ENCODE measurements at regions not wholly inside any gene's neighbourhood (a gene's known extent, or its start where the extent isn't known, plus 50 kb on each side); places are given as distances from the start of the nearest gene placed in this dataset.

DNA sequence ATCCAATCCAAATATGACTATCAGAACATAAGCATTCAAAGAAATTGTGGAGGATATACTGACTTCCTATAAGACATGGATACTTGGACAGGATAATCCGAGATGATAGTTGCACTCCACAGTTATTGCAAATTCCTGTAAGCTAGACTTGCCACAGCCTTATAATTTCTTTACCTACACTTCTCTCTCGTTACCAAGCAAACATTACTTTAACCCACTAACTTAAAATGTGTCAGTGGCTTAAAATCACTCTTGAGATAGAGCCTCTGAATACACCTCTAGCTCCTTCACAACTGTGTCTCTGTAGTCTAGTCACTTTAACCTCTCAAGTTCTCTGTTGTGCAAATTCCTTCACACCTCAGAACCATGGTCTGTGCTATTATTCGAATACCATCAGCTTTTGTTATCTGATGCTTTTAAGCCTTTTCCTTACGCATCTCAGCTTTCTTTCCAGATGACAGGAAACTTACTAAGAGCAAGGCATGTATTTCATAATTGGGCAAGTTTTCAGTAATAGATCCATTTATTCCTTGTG is 474.9 kb upstream of the MIR17HG start:
- Histone ChIP-seq H3K36me3 (no peaks in the 10 kb centered on the region), H3K9me3 (no peaks in the 10 kb centered on the region), H3K27ac (no peak overlapping the region), H3K4me3 (no peak overlapping the region), H3K27me3 (no peaks in the 10 kb centered on the region), H3K4me1 (peaks cover 0 to 4% (median 0%) of the 10 kb centered on the region in 4 donors)
- WGBS, 2 donors (ENCODE audit: low coverage in 1 of 2): 67 to 73% methylated on average over 4 of the region's 4 CpGs
- in situ Hi-C loops (cut with MboI; ENCODE audit: low pct_ligation_motif_present in 1 of 4, low pct_unique_long_range_greater_than_20kb in 1 of 4, low sequenced_read_pairs in 3 of 4) (no loop called here), intact Hi-C loops (cut with DNase I; ENCODE audit: low total_unique reads) (no loop called here)
- DNase-seq: no peak
- TF ChIP-seq, protein P1, sequence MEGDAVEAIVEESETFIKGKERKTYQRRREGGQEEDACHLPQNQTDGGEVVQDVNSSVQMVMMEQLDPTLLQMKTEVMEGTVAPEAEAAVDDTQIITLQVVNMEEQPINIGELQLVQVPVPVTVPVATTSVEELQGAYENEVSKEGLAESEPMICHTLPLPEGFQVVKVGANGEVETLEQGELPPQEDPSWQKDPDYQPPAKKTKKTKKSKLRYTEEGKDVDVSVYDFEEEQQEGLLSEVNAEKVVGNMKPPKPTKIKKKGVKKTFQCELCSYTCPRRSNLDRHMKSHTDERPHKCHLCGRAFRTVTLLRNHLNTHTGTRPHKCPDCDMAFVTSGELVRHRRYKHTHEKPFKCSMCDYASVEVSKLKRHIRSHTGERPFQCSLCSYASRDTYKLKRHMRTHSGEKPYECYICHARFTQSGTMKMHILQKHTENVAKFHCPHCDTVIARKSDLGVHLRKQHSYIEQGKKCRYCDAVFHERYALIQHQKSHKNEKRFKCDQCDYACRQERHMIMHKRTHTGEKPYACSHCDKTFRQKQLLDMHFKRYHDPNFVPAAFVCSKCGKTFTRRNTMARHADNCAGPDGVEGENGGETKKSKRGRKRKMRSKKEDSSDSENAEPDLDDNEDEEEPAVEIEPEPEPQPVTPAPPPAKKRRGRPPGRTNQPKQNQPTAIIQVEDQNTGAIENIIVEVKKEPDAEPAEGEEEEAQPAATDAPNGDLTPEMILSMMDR (IDR thresholded peaks at IDR 0.05): no peak
- no peak for TF ChIP-seq POLR2AphosphoS5 (IDR thresholded peaks at IDR 0.05)
- TF ChIP-seq POLR2A (IDR thresholded peaks at IDR 0.05): no peak
- TF ChIP-seq EP300 (IDR thresholded peaks at IDR 0.05; ENCODE audit: low read depth): no peak

DNA sequence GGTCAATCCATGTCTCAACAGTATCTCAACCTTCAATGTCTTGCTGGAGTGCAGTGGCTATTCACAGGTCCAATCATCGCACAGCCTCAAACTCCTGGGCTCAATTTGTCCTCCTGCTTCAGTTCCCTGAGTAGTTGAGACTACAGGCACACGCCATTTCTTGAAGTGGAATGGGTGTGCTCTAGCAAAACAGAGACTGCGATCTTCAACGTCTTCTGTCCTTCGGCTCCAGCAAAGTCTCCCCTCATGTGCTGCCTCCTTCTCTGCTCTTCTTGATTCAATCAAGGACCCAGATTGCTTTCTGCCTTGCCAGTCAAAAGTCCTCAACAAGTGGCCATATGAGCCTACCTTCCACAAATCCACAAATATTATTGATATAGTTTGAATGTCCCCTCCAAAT is 466.7 kb upstream of the MIR17HG start:
- in situ Hi-C loops (cut with MboI; ENCODE audit: low pct_ligation_motif_present in 1 of 4, low pct_unique_long_range_greater_than_20kb in 1 of 4, low sequenced_read_pairs in 3 of 4) (no loop called here), intact Hi-C loops (cut with DNase I; ENCODE audit: low total_unique reads) (no loop called here)
- Histone ChIP-seq H3K4me1 (no peaks in the 10 kb centered on the region), H3K4me3 (no peak overlapping the region), H3K9me3 (no peaks in the 10 kb centered on the region), H3K36me3 (no peaks in the 10 kb centered on the region), H3K27me3 (no peaks in the 10 kb centered on the region), H3K27ac (no peak overlapping the region)
- 80 to 94% methylated on average over 1 to 5 of the region's 5 CpGs for WGBS, 2 donors (ENCODE audit: low coverage in 1 of 2)
- TF ChIP-seq POLR2AphosphoS5 (IDR thresholded peaks at IDR 0.05) (no peak), EP300 (IDR thresholded peaks at IDR 0.05; ENCODE audit: low read depth) (no peak), POLR2A (IDR thresholded peaks at IDR 0.05) (no peak)
- TF ChIP-seq, protein P1 (IDR thresholded peaks at IDR 0.05): no peak
- DNase-seq: no peak

DNA sequence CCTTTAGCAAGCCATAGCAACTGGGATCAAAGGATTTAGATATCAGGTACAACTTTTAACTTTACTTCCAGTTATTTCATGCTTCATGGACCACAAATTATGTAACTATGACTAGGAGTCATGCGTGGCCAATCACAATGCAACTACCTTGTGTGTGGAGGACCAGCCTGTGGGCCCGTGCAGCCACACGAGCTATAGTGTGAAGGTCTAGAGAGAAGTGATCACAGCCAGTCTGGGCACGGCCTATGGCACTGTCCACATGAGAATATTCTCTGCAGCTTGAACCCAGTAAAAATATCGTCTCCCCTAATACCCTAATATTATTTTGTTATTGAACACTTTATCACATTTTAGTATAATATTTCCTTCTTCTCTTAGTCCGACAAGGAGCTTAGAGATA is 464.9 kb upstream of the MIR17HG start:
- WGBS, 2 donors (ENCODE audit: low coverage in 1 of 2): 86 to 95% methylated on average over 6 of the region's 6 CpGs

DNA sequence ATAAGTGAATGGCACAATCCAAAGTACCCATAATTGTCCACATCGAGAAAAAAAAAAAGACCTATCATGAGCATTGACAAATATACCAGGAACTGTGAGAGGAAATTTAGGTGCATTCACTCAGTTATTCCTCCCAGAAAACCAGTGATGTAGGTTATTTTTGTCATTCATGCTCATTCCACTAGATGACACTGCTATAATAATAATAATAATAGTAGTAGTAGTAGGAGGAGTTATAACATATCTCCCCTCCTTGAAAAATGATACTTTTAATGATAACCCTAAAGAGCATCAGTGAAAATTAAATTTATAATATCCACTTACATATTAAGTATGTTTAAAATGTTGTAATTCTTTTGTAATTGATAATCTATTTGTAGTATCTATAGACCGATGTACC is 463.9 kb upstream of the MIR17HG start:
- H3K4me3 ChIP-seq: no peak overlapping the region
- intact Hi-C loops (cut with DNase I; ENCODE audit: low total_unique reads): no loop called here
- no peaks in the 10 kb centered on the region for H3K9me3 ChIP-seq
- DNase-seq: no peak
- H3K4me1 ChIP-seq: no peaks in the 10 kb centered on the region
- no peaks in the 10 kb centered on the region for H3K27me3 ChIP-seq
- in situ Hi-C loops (cut with MboI; ENCODE audit: low pct_ligation_motif_present in 1 of 4, low pct_unique_long_range_greater_than_20kb in 1 of 4, low sequenced_read_pairs in 3 of 4): no loop called here
- WGBS, 2 donors (ENCODE audit: low coverage in 1 of 2): 73 to 81% methylated on average over 2 of the region's 2 CpGs
- H3K36me3 ChIP-seq: no peaks in the 10 kb centered on the region
- no peak overlapping the region for H3K27ac ChIP-seq
- TF ChIP-seq POLR2A (IDR thresholded peaks at IDR 0.05): no peak
- TF ChIP-seq EP300 (IDR thresholded peaks at IDR 0.05; ENCODE audit: low read depth): no peak

More for the DNA sequence above, 464.9 kb upstream of the MIR17HG start:
- Histone ChIP-seq H3K27me3 (no peaks in the 10 kb centered on the region), H3K4me1 (no peaks in the 10 kb centered on the region), H3K4me3 (no peak overlapping the region), H3K27ac (no peak overlapping the region), H3K9me3 (no peaks in the 10 kb centered on the region), H3K36me3 (no peaks in the 10 kb centered on the region)
- in situ Hi-C loops (cut with MboI; ENCODE audit: low pct_ligation_motif_present in 1 of 4, low pct_unique_long_range_greater_than_20kb in 1 of 4, low sequenced_read_pairs in 3 of 4) (no loop called here), intact Hi-C loops (cut with DNase I; ENCODE audit: low total_unique reads) (no loop called here)
- no peak for TF ChIP-seq POLR2A (IDR thresholded peaks at IDR 0.05)
- no peak for TF ChIP-seq POLR2AphosphoS5 (IDR thresholded peaks at IDR 0.05)
- TF ChIP-seq, protein P1 (IDR thresholded peaks at IDR 0.05): no peak
- no peak for TF ChIP-seq EP300 (IDR thresholded peaks at IDR 0.05; ENCODE audit: low read depth)
- DNase-seq: no peak

DNA sequence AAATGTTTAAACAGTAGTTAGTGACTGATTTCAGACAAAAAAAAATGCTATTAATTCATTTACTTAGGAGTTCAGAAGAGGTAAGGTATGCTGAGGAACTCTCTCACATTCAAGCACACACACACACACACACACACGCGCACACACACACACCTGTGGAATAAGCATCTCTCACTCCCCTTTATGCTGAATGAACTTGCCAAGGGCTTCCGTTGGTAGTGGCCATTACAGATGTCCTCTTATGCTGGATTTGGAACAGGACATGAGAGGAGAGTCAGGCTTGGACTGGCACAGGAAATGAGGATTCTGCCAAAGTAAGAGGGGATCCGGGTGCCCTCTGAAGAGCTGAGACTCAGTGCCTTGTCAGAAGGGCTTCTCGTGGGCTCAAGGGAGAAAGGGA is 463.4 kb upstream of the MIR17HG start:
- in situ Hi-C loops (cut with MboI; ENCODE audit: low pct_ligation_motif_present in 1 of 4, low pct_unique_long_range_greater_than_20kb in 1 of 4, low sequenced_read_pairs in 3 of 4): no loop called here
- TF ChIP-seq POLR2A (IDR thresholded peaks at IDR 0.05): no peak
- TF ChIP-seq EP300 (IDR thresholded peaks at IDR 0.05; ENCODE audit: low read depth): no peak
- TF ChIP-seq, protein P1 (IDR thresholded peaks at IDR 0.05): no peak
- no peak for TF ChIP-seq POLR2AphosphoS5 (IDR thresholded peaks at IDR 0.05)
- Histone ChIP-seq H3K27ac (no peak overlapping the region), H3K27me3 (no peaks in the 10 kb centered on the region), H3K4me1 (no peaks in the 10 kb centered on the region), H3K4me3 (no peak overlapping the region), H3K36me3 (no peaks in the 10 kb centered on the region), H3K9me3 (no peaks in the 10 kb centered on the region)
- DNase-seq: no peak
- intact Hi-C loops (cut with DNase I; ENCODE audit: low total_unique reads): no loop called here
- 88 to 94% methylated on average over 2 to 5 of the region's 5 CpGs for WGBS, 2 donors (ENCODE audit: low coverage in 1 of 2)
